IPS-20b (cell line): ENCODE measurements at regions not wholly inside any gene's neighbourhood (a gene's known extent, or its start where the extent isn't known, plus 50 kb on each side); places are given as distances from the start of the nearest gene placed in this dataset.

Experiments
- H3K27ac ChIP-seq: one replicate; pipeline ENCODE4 v1.5.1; 2013; ENCODE audit warnings: low read length
- H3K27me3 ChIP-seq: 2 replicates; pipeline ENCODE4 v1.6.1; 2013; ENCODE audit warnings: mild to moderate bottlenecking, low read length, inconsistent platforms; ENCODE audit not compliant: insufficient read depth
- H3K36me3 ChIP-seq: 2 replicates; pipeline ENCODE4 v1.6.1; 2013; ENCODE audit warnings: low read depth, mild to moderate bottlenecking, inconsistent platforms, low read length, moderate library complexity; ENCODE audit not compliant: insufficient read depth
- H3K4me1 ChIP-seq: 2 replicates; pipeline ENCODE4 v1.6.1; 2013; ENCODE audit warnings: mild to moderate bottlenecking, control low read depth, inconsistent platforms, low read length, moderate library complexity; ENCODE audit not compliant: insufficient read depth
- H3K4me3 ChIP-seq: 2 replicates; pipeline ENCODE4 v1.5.1; 2013; ENCODE audit warnings: mild to moderate bottlenecking, low read length, inconsistent platforms
- H3K9ac ChIP-seq: 2 replicates; pipeline ENCODE4 v1.6.1; 2013; ENCODE audit warnings: low read depth, mild to moderate bottlenecking, inconsistent platforms, low read length, moderate library complexity
- H3K9me3 ChIP-seq: 2 replicates; pipeline ENCODE4 v1.6.1; 2013; ENCODE audit warnings: mild to moderate bottlenecking, low read depth, low read length, inconsistent platforms; ENCODE audit not compliant: insufficient read depth

GRCh38 chr9:117864385-117865057 is 160.3 kb downstream of the TLR4 start:
- Histone ChIP-seq H3K9me3 (no peaks in the 10 kb centered on the region), H3K4me1 (no peaks in the 10 kb centered on the region), H3K9ac (no peak overlapping the region), H3K4me3 (no peak overlapping the region), H3K27ac (no peak overlapping the region), H3K27me3 (no peaks in the 10 kb centered on the region), H3K36me3 (no peaks in the 10 kb centered on the region)

GRCh38 chr9:117868594-117868993 is 164.4 kb downstream of the TLR4 start:
- Histone ChIP-seq H3K9me3 (no peaks in the 10 kb centered on the region), H3K27ac (no peak overlapping the region), H3K4me3 (no peak overlapping the region), H3K36me3 (no peaks in the 10 kb centered on the region), H3K27me3 (no peaks in the 10 kb centered on the region), H3K9ac (no peak overlapping the region), H3K4me1 (no peaks in the 10 kb centered on the region)

DNA sequence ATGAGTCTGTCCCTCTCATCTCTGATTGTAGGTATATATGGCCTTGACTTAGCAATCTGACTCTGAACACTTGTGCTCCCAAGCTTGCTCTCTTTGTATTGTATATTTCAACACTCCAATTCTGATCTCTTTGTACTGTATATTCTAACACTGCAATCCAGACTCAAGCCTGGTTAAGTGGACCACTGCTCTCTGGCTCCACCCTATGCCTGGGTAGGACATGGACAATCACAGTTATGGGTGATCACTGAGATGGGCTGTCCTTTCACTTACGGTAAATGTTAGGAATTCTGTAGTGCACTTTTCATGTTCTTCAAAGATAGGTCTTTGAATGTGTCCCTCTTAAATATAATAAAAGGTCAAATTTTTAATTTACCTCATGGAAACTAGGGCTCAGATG is 165.1 kb downstream of the TLR4 start:
- Histone ChIP-seq H3K27ac (no peak overlapping the region), H3K9me3 (no peaks in the 10 kb centered on the region), H3K4me3 (no peak overlapping the region), H3K36me3 (no peaks in the 10 kb centered on the region), H3K4me1 (no peaks in the 10 kb centered on the region), H3K27me3 (no peaks in the 10 kb centered on the region), H3K9ac (no peak overlapping the region)

GRCh38 chr9:117869712-117870111 is 165.5 kb downstream of the TLR4 start:
- Histone ChIP-seq H3K27ac (no peak overlapping the region), H3K36me3 (no peaks in the 10 kb centered on the region), H3K4me1 (no peaks in the 10 kb centered on the region), H3K27me3 (no peaks in the 10 kb centered on the region), H3K9me3 (no peaks in the 10 kb centered on the region), H3K9ac (no peak overlapping the region), H3K4me3 (no peak overlapping the region)

DNA sequence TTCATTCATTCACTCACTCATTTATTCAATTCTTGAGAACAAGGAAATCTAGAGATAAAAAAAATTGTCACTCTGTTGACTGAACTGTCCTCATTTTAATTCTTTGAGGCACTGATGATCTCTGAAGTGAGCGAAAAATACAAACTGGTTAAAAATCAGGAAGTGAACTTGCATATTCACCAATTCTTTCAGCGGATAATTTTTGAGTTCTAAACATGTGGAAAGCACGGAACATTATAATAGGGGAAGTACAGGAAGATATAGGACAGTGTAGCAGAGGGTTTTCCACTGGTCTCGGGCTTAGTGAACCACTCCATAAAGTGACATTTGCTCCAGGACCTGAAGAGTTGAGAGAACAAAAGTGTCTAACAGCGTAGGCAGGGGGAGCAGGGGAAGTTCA is 169.5 kb downstream of the TLR4 start:
- H3K27ac ChIP-seq = no peak overlapping the region
- H3K4me3 ChIP-seq = no peak overlapping the region
- no peak overlapping the region for H3K9ac ChIP-seq
- no peaks in the 10 kb centered on the region for H3K36me3 ChIP-seq
- H3K27me3 ChIP-seq = no peaks in the 10 kb centered on the region
- H3K4me1 ChIP-seq = no peaks in the 10 kb centered on the region
- no peaks in the 10 kb centered on the region for H3K9me3 ChIP-seq

GRCh38 chr9:117875886-117876285 is 171.7 kb downstream of the TLR4 start:
- Histone ChIP-seq H3K36me3 (no peaks in the 10 kb centered on the region), H3K4me3 (no peak overlapping the region), H3K9ac (no peak overlapping the region), H3K27ac (no peak overlapping the region), H3K4me1 (no peaks in the 10 kb centered on the region), H3K27me3 (no peaks in the 10 kb centered on the region), H3K9me3 (no peaks in the 10 kb centered on the region)

DNA sequence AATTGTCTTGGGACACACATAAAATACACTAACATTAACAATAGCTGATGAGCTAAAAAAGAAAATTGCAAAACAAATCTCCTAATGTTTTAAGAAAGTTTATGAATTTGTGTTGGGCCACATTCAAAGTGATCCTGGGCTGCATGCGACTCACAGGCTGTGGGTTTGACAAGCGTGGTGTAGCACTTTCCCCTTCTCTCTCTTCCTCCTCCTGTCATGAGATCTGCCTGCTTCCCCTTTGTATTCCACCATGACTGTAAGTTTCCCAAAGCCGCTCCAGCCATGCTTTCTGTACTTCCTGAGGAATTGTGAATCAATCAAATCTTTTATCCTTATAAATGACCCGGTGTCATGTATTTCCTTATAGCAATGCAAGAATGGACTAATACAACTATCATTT is 178.0 kb downstream of the TLR4 start:
- H3K27me3 ChIP-seq = no peaks in the 10 kb centered on the region
- H3K27ac ChIP-seq = no peak overlapping the region
- no peaks in the 10 kb centered on the region for H3K4me1 ChIP-seq
- H3K9me3 ChIP-seq = no peaks in the 10 kb centered on the region
- H3K4me3 ChIP-seq = no peak overlapping the region
- no peak overlapping the region for H3K9ac ChIP-seq
- no peaks in the 10 kb centered on the region for H3K36me3 ChIP-seq

GRCh38 chr9:117886616-117887015 is 182.4 kb downstream of the TLR4 start:
- Histone ChIP-seq H3K27me3 (no peaks in the 10 kb centered on the region), H3K9ac (no peak overlapping the region), H3K27ac (no peak overlapping the region)

GRCh38 chr9:117887383-117887782 is 183.2 kb downstream of the TLR4 start:
- Histone ChIP-seq H3K4me3 (no peak overlapping the region), H3K27ac (no peak overlapping the region), H3K36me3 (no peaks in the 10 kb centered on the region), H3K9me3 (no peaks in the 10 kb centered on the region), H3K4me1 (no peaks in the 10 kb centered on the region), H3K27me3 (no peaks in the 10 kb centered on the region), H3K9ac (no peak overlapping the region)

More at GRCh38 chr9:117886616-117887015, 182.4 kb downstream of the TLR4 start:
- no peaks in the 10 kb centered on the region for H3K4me1 ChIP-seq
- no peaks in the 10 kb centered on the region for H3K36me3 ChIP-seq
- no peak overlapping the region for H3K4me3 ChIP-seq
- no peaks in the 10 kb centered on the region for H3K9me3 ChIP-seq

DNA sequence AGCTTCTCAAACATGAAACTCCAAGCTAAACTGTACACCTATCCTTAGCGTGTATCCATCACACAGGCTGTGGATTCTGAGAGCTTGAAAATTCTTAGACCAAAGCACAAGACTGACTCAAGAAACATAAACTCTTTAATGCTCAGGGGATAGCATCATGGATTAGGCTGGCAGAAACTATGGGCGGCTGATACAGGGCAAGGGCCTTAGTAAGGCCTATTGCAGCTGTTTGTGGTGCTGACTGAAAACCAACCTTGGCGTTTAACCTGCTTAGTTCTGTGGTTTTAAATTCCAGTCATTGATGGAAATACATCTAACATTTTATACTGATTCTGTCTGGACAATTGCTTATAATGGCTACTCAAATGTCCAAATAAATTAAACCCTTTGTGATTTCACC is 183.7 kb downstream of the TLR4 start:
- Histone ChIP-seq H3K9ac (no peak overlapping the region), H3K27me3 (no peaks in the 10 kb centered on the region), H3K9me3 (no peaks in the 10 kb centered on the region), H3K36me3 (no peaks in the 10 kb centered on the region), H3K4me1 (no peaks in the 10 kb centered on the region), H3K27ac (no peak overlapping the region), H3K4me3 (no peak overlapping the region)

- H3K9ac ChIP-seq = no peak overlapping the region
- H3K36me3 ChIP-seq = no peaks in the 10 kb centered on the region
- no peak overlapping the region for H3K27ac ChIP-seq
- H3K9me3 ChIP-seq = no peaks in the 10 kb centered on the region
- H3K27me3 ChIP-seq = no peaks in the 10 kb centered on the region
- no peak overlapping the region for H3K4me3 ChIP-seq
- no peaks in the 10 kb centered on the region for H3K4me1 ChIP-seq
Observed at GRCh38 chr9:117903453-117903852, 199.2 kb downstream of the TLR4 start.

DNA sequence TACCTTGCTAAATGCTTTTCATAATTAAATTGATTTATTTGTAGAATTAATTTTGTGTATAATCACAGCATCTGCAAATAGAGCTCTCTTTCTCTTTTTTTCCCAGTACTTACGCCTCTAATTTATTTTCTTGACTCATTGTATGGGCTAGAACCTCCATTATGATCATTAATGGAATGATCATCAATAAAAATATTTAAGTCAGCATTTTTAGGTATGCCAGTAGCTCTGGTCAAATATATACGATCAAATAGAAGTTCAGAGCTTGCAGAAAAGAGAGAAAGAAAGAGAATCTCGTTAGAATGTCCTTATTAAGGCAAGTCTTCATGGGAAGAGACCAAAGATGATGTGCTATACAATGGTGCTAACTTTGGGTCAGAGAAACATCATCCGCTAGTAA is 202.6 kb downstream of the TLR4 start:
- Histone ChIP-seq H3K36me3 (no peaks in the 10 kb centered on the region), H3K9me3 (peaks cover 7% of the 10 kb centered on the region; the same call in 1 of the 2 replicates), H3K4me3 (no peak overlapping the region), H3K4me1 (no peaks in the 10 kb centered on the region), H3K27me3 (no peaks in the 10 kb centered on the region), H3K9ac (no peak overlapping the region), H3K27ac (no peak overlapping the region)
